B cell (primary cell): ENCODE measurements at regions not wholly inside any gene's neighbourhood (a gene's known extent, or its start where the extent isn't known, plus 50 kb on each side); places are given as distances from the start of the nearest gene placed in this dataset.

Source experiments
- ATAC-seq: fragments of 200-7000 bp; cut with Tn5 transposase; one replicate; pipeline ENCODE4 v1.10.0; 2021; ENCODE audit warnings: low read depth, mild to moderate bottlenecking, moderate number of reproducible peaks, moderate library complexity
- CTCF ChIA-PET: fragments of 350-600 bp; sonication (Branson Sonifier 250); formaldehyde crosslinking; loops from one replicate; lab custom pipeline; 2021; ENCODE audit warnings: antibody characterized with exemption, inconsistent platforms; lab: Charles Lee
- POLR2A ChIA-PET: fragments of 350-600 bp; sonication (Branson Sonifier 250); formaldehyde crosslinking; loops from one replicate; lab custom pipeline; 2021; ENCODE audit warnings: antibody characterized with exemption; lab: Charles Lee
- DNase-seq: peaks from one replicate; pipeline ENCODE4 v3.0.0; 2013
- H2AFZ ChIP-seq: 2 replicates; pipeline ENCODE4 v1.6.1; 2012; ENCODE audit warnings: mild to moderate bottlenecking, low read depth, low read length; ENCODE audit not compliant: insufficient read depth, poor library complexity, severe bottlenecking
- H3K27ac ChIP-seq, 2 donors: 1 replicate in 1 of 2; 2 replicates in 1 of 2; pipeline ENCODE4 v1.5.1; 2012 to 2013; ENCODE audit warnings: low read length in 2 of 2, mild to moderate bottlenecking in 2 of 2, moderate library complexity in 1 of 2
- H3K27me3 ChIP-seq, 4 experiments: fragments of 200-600 bp in 1 of 4; sonication (generic) in 1 of 4; replicated peaks in 1 of 4; 1 replicate in 2 of 4; 2 replicates in 2 of 4; pipeline versions ENCODE4 v1.6.1 to v1.7.0; 2013 to 2016; ENCODE audit warnings: low read length in 3 of 4, mild to moderate bottlenecking in 2 of 4, mixed read lengths in 1 of 4, moderate library complexity in 1 of 4; ENCODE audit not compliant: insufficient read depth in 4 of 4, control insufficient read depth in 3 of 4; ENCODE audit errors: control extremely low read depth in 1 of 4
- H3K36me3 ChIP-seq, 2 experiments: replicated peaks in 1 of 2; 1 replicate in 1 of 2; 2 replicates in 1 of 2; pipeline versions ENCODE4 v1.6.1 to v1.7.1; 2013; ENCODE audit warnings: low read length in 1 of 2; ENCODE audit not compliant: insufficient read depth in 2 of 2, control insufficient read depth in 1 of 2; ENCODE audit errors: control extremely low read depth in 1 of 2, extremely low read depth in 1 of 2
- H3K4me1 ChIP-seq, 2 donors: fragments of 200-600 bp in 1 of 2; sonication (generic) in 1 of 2; 1 replicate in 1 of 2; 2 replicates in 1 of 2; pipeline versions ENCODE4 v1.5.1 to v1.6.1; 2013 to 2017; ENCODE audit warnings: low read length in 2 of 2; ENCODE audit not compliant: control insufficient read depth in 2 of 2, insufficient read depth in 2 of 2
- H3K4me2 ChIP-seq: replicated peaks from 2 replicates; pipeline ENCODE3; 2012; ENCODE audit warnings: mild to moderate bottlenecking, low read depth, low read length; ENCODE audit not compliant: poor library complexity, severe bottlenecking
- H3K4me3 ChIP-seq, 5 experiments: fragments of 200-600 bp in 1 of 5; sonication (generic) in 1 of 5; 1 replicate in 3 of 5; 2 replicates in 2 of 5; pipeline versions ENCODE4 v1.5.1 to v1.7.0; 2011 to 2016; ENCODE audit warnings: low read length in 4 of 5, mild to moderate bottlenecking in 4 of 5, low read depth in 2 of 5, control low read depth in 1 of 5, moderate library complexity in 1 of 5; ENCODE audit not compliant: insufficient read depth in 1 of 5; ENCODE audit errors: control extremely low read depth in 1 of 5, extremely low read depth in 1 of 5
- H3K79me2 ChIP-seq: fragments of 200-600 bp; sonication (generic); one replicate; pipeline ENCODE4 v1.6.0; 2016; ENCODE audit warnings: low read length; ENCODE audit not compliant: control insufficient read depth, insufficient read depth
- H3K9ac ChIP-seq: fragments of 200-600 bp; sonication (generic); 2 replicates; pipeline ENCODE4 v1.6.1; 2017; ENCODE audit warnings: mild to moderate bottlenecking, low read length, moderate library complexity
- H3K9me3 ChIP-seq, 3 donors: one replicate each; pipeline versions ENCODE4 v1.6.1 to v1.7.1; 2013; ENCODE audit warnings: low read length in 2 of 3; ENCODE audit not compliant: control insufficient read depth in 2 of 3, insufficient read depth in 1 of 3; ENCODE audit errors: control extremely low read depth in 1 of 3
- H4K20me1 ChIP-seq: 2 replicates; pipeline ENCODE4 v1.6.0; 2012; ENCODE audit warnings: mild to moderate bottlenecking, low read length; ENCODE audit not compliant: insufficient read depth, control insufficient read depth, poor library complexity, severe bottlenecking
- H3K27ac Mint-ChIP-seq: one replicate; pipeline ENCODE4 v1.8.0; 2021; ENCODE audit warnings: mixed read lengths
- H3K27me3 Mint-ChIP-seq: one replicate; pipeline ENCODE4 v1.8.0; 2021; ENCODE audit warnings: mixed read lengths
- H3K4me1 Mint-ChIP-seq: one replicate; pipeline ENCODE4 v1.8.0; 2021; ENCODE audit warnings: mixed read lengths
- H3K4me3 Mint-ChIP-seq: one replicate; pipeline ENCODE4 v1.8.0; 2021; ENCODE audit warnings: mixed read lengths
- H3K9me3 Mint-ChIP-seq: one replicate; pipeline ENCODE4 v1.8.0; 2022; ENCODE audit warnings: mixed read lengths; ENCODE audit not compliant: insufficient read depth
- CTCF ChIP-seq: fragments of 200-600 bp; IDR thresholded peaks from one replicate; pipeline ENCODE4 v1.8.0; 2022; ENCODE audit warnings: antibody characterized with exemption, mild to moderate bottlenecking
- EZH2 ChIP-seq: IDR thresholded peaks from 2 replicates; pipeline ENCODE4 v1.6.1; 2012; ENCODE audit warnings: borderline replicate concordance, low read depth, mild to moderate bottlenecking, moderate library complexity, low read length; ENCODE audit not compliant: insufficient read depth, poor library complexity, severe bottlenecking
- WGBS: methylation state at CpG from one replicate; pipeline ENCODE4 v1.1.5; 2013; ENCODE audit warnings: missing lambda C conversion rate; ENCODE audit not compliant: insufficient coverage; 5-methylcytosine and 5-hydroxymethylcytosine counted together
- intact Hi-C: fragments of 100-400 bp; cut with micrococcal nuclease; formaldehyde crosslinking; loops from one replicate; pipeline ENCODE4 v1.10.0; 2022

GRCh38 chr6:133613211-133613610, 275.7 kb upstream of the TCF21 start:
- Mint-ChIP-seq H3K4me1 (no peaks in the 10 kb centered on the region), H3K4me3 (no peak overlapping the region), H3K9me3 (peaks cover 2% of the 10 kb centered on the region), H3K27ac (no peak overlapping the region), H3K27me3 (no peaks in the 10 kb centered on the region)
- TF ChIP-seq EZH2 (no peak), CTCF (no peak)
- Histone ChIP-seq H4K20me1 (no peaks in the 10 kb centered on the region), H3K9ac (no peak overlapping the region), H3K79me2 (no peaks in the 10 kb centered on the region), H3K36me3 (no peaks in the 10 kb centered on the region), H2AFZ (no peak overlapping the region), H3K4me1 (no peaks in the 10 kb centered on the region), H3K27me3 (no peaks in the 10 kb centered on the region), H3K9me3 (no peaks in the 10 kb centered on the region), H3K27ac (no peak overlapping the region), H3K4me3 (no peak overlapping the region), H3K4me2 (no peak overlapping the region)
- intact Hi-C loops: no loop called here
- CTCF ChIA-PET: no interaction called here
- POLR2A ChIA-PET: no interaction called here
- no CpG with 5 or more reads among the region's 3 CpGs for WGBS
- ATAC-seq (no peak), DNase-seq (no peak)

- H3K4me2 ChIP-seq: no peak overlapping the region
- no peaks in the 10 kb centered on the region for H3K9me3 ChIP-seq
- H3K36me3 ChIP-seq: no peaks in the 10 kb centered on the region
- no peaks in the 10 kb centered on the region for H4K20me1 ChIP-seq
- H3K4me3 Mint-ChIP-seq: no peak overlapping the region
- TF ChIP-seq EZH2 (no peak), CTCF (no peak)
- H3K27ac Mint-ChIP-seq: no peak overlapping the region
- H3K4me3 ChIP-seq: no peak overlapping the region
- no peak overlapping the region for H3K9ac ChIP-seq
- CTCF ChIA-PET: no interaction called here
- H3K4me1 Mint-ChIP-seq: no peaks in the 10 kb centered on the region
- no peak overlapping the region for H2AFZ ChIP-seq
- H3K27ac ChIP-seq: no peak overlapping the region
- no peaks in the 10 kb centered on the region for H3K27me3 Mint-ChIP-seq
- intact Hi-C loops: no loop called here
- no peaks in the 10 kb centered on the region for H3K4me1 ChIP-seq
- H3K79me2 ChIP-seq: no peaks in the 10 kb centered on the region
- H3K9me3 Mint-ChIP-seq: no peaks in the 10 kb centered on the region
- H3K27me3 ChIP-seq: no peaks in the 10 kb centered on the region
- POLR2A ChIA-PET: no interaction called here
- DNase-seq (no peak), ATAC-seq (no peak)
These were observed 267.2 kb upstream of the TCF21 start for GRCh38 chr6:133621751-133622150.
